ENCODE measurements at regions not wholly inside any gene's neighbourhood (a gene's known extent, or its start where the extent isn't known, plus 50 kb on each side); places are given as distances from the start of the nearest gene placed in this dataset.

GRCh38 chr9:88757406-88758010 is 222.5 kb downstream of the NXNL2 start:
- no peak for DNase-seq (ENCODE audit: low spot score)

GRCh38 chr9:88759364-88759763 is 224.4 kb downstream of the NXNL2 start:
- DNase-seq (ENCODE audit: low spot score) = no peak

- DNase-seq (ENCODE audit: low spot score) = no peak
Observed at GRCh38 chr9:88766778-88767503, 224.3 kb upstream of the S1PR3 start.

- DNase-seq (ENCODE audit: low spot score) = no peak
Observed at GRCh38 chr9:88767504-88767790, 223.8 kb upstream of the S1PR3 start.

- no peak for DNase-seq (ENCODE audit: low spot score)
Observed at GRCh38 chr9:88772575-88772974, 218.7 kb upstream of the S1PR3 start.

GRCh38 chr9:88773126-88773525 is 218.1 kb upstream of the S1PR3 start:
- no peak for DNase-seq (ENCODE audit: low spot score)

- no peak for DNase-seq (ENCODE audit: low spot score)
Observed at GRCh38 chr9:88773627-88774244, 217.5 kb upstream of the S1PR3 start.

- peak; percentile 55 for DNase-seq (ENCODE audit: low spot score)
Observed at GRCh38 chr9:88775037-88775471, 216.2 kb upstream of the S1PR3 start.

- DNase-seq (ENCODE audit: low spot score) = no peak
Observed at GRCh38 chr9:88775559-88775958, 215.7 kb upstream of the S1PR3 start.

GRCh38 chr9:88775966-88776365 is 215.3 kb upstream of the S1PR3 start:
- no peak for DNase-seq (ENCODE audit: low spot score)

- peak; percentile 51 for DNase-seq (ENCODE audit: low spot score)
Observed at GRCh38 chr9:88776717-88777497, 214.4 kb upstream of the S1PR3 start.

- DNase-seq (ENCODE audit: low spot score) = no peak
Observed at GRCh38 chr9:88777498-88778312, 213.6 kb upstream of the S1PR3 start.

GRCh38 chr9:88781628-88782391 is 209.5 kb upstream of the S1PR3 start:
- peak; percentile 52 for DNase-seq (ENCODE audit: low spot score)

GRCh38 chr9:88782931-88783710 is 208.1 kb upstream of the S1PR3 start:
- no peak for DNase-seq (ENCODE audit: low spot score)

- DNase-seq (ENCODE audit: low spot score) = no peak
Observed at GRCh38 chr9:88783711-88784083, 207.6 kb upstream of the S1PR3 start.

GRCh38 chr9:88784960-88785359 is 206.3 kb upstream of the S1PR3 start:
- DNase-seq (ENCODE audit: low spot score) = no peak

- no peak for DNase-seq (ENCODE audit: low spot score)
Observed at GRCh38 chr9:88786291-88787079, 204.8 kb upstream of the S1PR3 start.

- DNase-seq (ENCODE audit: low spot score) = no peak
Observed at GRCh38 chr9:88789785-88790184, 201.5 kb upstream of the S1PR3 start.

- DNase-seq (ENCODE audit: low spot score) = peak; percentile 62
Observed at GRCh38 chr9:88791105-88791805, 200.0 kb upstream of the S1PR3 start.
